ENCODE measurements at regions not wholly inside any gene's neighbourhood (a gene's known extent, or its start where the extent isn't known, plus 50 kb on each side); places are given as distances from the start of the nearest gene placed in this dataset.

DNA sequence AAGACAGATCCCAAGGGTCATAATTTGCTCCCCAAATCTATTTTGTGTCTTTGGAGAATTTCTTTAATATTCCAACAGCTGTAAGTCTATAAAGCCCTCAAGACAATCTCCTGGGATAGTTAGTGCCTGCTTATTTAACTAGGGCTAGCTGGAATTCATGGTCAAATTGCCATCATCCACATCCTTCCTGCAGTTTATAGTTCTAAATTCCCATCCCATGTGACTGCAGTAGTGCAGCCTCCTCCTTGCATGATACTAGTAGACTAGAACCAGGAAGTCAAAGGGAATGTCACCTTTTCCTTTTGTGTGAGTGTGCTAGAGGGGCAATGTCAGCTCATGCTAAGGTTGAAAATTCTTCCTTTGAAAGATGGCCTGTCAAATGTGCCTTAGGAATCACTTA is 214.8 kb upstream of the PIK3R1 start:
- Histone ChIP-seq H2BK12ac (ENCODE audit: insufficient read length, low read depth, low read length) (no peak overlapping the region), H3K23ac (ENCODE audit: insufficient read length, low read depth, low read length) (no peak overlapping the region)
- H3K4me3 Mint-ChIP-seq, result no peak overlapping the region

More for the DNA sequence above, 214.8 kb upstream of the PIK3R1 start:
- Histone ChIP-seq H2BK20ac (ENCODE audit: low read depth, low read length, poor library complexity, severe bottlenecking) (no peak overlapping the region), H4K5ac (ENCODE audit: insufficient read length, low read depth, low read length) (no peak overlapping the region), H3K79me1 (ENCODE audit: insufficient read depth, low read depth, low read length, poor library complexity, severe bottlenecking) (no peaks in the 10 kb centered on the region), H3K4me2 (ENCODE audit: insufficient read depth, insufficient read length, low read length) (no peak overlapping the region), H3K4me1 (ENCODE audit: insufficient read depth, low read length) (no peaks in the 10 kb centered on the region), H3K18ac (ENCODE audit: insufficient read length, low read depth, low read length) (no peak overlapping the region), H2AFZ (ENCODE audit: low read length) (no peak overlapping the region), H2AK5ac (ENCODE audit: insufficient read length, low read length) (no peak overlapping the region), H3K9me3 (ENCODE audit: control insufficient read depth, low read depth, low read length) (no peaks in the 10 kb centered on the region), H2BK120ac (ENCODE audit: low read depth, low read length, poor library complexity, severe bottlenecking) (no peak overlapping the region), H3K23me2 (ENCODE audit: insufficient read length, low read depth, low read length, poor library complexity, severe bottlenecking) (no peaks in the 10 kb centered on the region), H3K79me2 (ENCODE audit: insufficient read depth, low read length) (no peaks in the 10 kb centered on the region), H3K14ac (ENCODE audit: insufficient read depth, low read length) (no peak overlapping the region), H3K9ac (ENCODE audit: extremely low read depth, insufficient read length, low read length) (no peak overlapping the region), H4K91ac (ENCODE audit: insufficient read length, low read depth, low read length) (no peak overlapping the region), H3K27ac (ENCODE audit: insufficient read length, low read depth, low read length) (no peak overlapping the region), H3T11ph (ENCODE audit: low read length) (no peak overlapping the region), H4K20me1 (ENCODE audit: control insufficient read depth, insufficient read depth, insufficient read length) (no peaks in the 10 kb centered on the region), H2BK5ac (ENCODE audit: insufficient read length, low read length) (no peak overlapping the region), H2BK15ac (ENCODE audit: low read depth, low read length) (no peak overlapping the region), H3K27me3 (ENCODE audit: insufficient read depth, low read length) (no peaks in the 10 kb centered on the region), H3K56ac (ENCODE audit: insufficient read length, low read depth, low read length) (no peak overlapping the region), H4K8ac (replicated peaks; ENCODE audit: insufficient read length, low read depth, low read length) (no peak overlapping the region), H3K4ac (ENCODE audit: low read depth, low read length) (no peak overlapping the region)
- no peak for TF ChIP-seq CTCF (conservative IDR thresholded peaks at IDR 0.05)
- Mint-ChIP-seq H3K9me3 (peaks cover 0 to 2% of the 10 kb centered on the region in 2 experiments; a peak in 2 of 5 replicates), H3K27ac (no peak overlapping the region), H3K27me3 (ENCODE audit: low read depth) (no peaks in the 10 kb centered on the region; the same call in 1 of the 2 replicates), H3K36me3 (ENCODE audit: insufficient read depth in 1 of 3, low read depth in 3 of 3) (no peaks in the 10 kb centered on the region; a peak in 2 of 7 replicates), H3K4me1 (no peaks in the 10 kb centered on the region)
- no peak for DNase-seq
